DMS153 treated with DMSO at 0.1 percent for 48 hours (cell line): ENCODE measurements at regions not wholly inside any gene's neighbourhood (a gene's known extent, or its start where the extent isn't known, plus 50 kb on each side); places are given as distances from the start of the nearest gene placed in this dataset.
A peak's percentile ranks its signal among the peaks of the same experiment; 100 is the strongest.
"Not testable (repeated sequence)": the region's sequence is repeated elsewhere in the genome, so short reads cannot be mapped to it uniquely, and the experiment has no call there.

ENCODE experiments used
- DNase-seq: peaks from one replicate; lab custom pipeline; 2025; ENCODE audit not compliant: unreplicated experiment; lab: John Stamatoyannopoulos, UW

DNA sequence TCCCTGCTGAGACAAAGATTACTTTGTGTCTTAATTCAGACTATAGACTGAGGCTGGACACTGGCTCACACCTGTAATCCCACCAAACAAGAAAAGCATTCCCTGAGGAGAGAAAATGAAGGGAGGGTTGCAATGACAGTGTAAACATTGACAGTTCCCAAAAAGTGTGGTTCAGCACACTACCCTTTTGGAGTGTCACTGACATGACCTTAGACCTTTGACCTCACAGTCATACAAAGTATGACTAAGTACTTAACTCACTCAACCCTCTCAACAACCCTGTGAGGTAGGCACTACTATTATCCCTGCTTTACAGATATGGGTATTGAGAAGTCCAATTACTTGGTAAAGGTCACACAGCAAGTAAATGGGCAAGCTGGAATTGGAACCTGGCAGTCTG is 341.7 kb downstream of the LRRC3B start:
- no peak for DNase-seq

DNA sequence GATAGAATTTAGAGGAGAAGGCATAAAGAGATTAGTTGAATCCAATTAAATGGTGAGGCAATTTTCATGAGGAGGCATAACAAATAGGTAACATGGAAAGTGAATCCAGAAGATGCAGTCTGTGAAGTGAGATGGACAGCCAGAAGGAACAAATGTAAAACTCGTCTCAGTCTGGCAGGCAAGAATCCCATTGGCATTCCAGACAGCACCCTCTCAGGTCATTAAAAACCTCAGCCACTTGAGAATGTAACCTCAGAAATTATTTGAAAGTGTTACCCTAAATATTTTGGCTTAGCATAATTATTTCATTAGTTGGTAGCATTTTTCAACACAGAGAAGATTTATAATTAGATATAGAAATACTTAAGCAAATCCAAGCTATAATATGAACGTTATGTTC is 342.3 kb downstream of the LRRC3B start:
- no peak for DNase-seq

DNA sequence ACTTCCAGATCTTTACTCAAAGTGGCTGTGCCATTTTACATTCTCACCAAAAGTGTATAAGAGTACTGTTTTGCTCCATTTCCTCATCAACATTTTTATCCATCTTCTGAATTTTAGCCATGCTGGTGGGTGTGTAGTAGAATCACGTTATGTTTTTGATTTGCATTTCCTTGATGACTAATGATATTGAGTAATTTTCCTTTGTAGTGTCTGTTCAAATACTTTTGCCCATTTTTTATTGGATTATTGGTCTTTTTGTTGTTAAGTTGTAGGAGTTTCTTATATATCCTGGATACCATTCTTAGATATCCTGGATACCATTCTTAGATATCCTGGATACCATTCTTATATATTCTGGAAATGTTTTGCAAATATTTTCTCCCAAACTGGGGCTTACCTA is 344.9 kb downstream of the LRRC3B start:
- DNase-seq: no peak

DNA sequence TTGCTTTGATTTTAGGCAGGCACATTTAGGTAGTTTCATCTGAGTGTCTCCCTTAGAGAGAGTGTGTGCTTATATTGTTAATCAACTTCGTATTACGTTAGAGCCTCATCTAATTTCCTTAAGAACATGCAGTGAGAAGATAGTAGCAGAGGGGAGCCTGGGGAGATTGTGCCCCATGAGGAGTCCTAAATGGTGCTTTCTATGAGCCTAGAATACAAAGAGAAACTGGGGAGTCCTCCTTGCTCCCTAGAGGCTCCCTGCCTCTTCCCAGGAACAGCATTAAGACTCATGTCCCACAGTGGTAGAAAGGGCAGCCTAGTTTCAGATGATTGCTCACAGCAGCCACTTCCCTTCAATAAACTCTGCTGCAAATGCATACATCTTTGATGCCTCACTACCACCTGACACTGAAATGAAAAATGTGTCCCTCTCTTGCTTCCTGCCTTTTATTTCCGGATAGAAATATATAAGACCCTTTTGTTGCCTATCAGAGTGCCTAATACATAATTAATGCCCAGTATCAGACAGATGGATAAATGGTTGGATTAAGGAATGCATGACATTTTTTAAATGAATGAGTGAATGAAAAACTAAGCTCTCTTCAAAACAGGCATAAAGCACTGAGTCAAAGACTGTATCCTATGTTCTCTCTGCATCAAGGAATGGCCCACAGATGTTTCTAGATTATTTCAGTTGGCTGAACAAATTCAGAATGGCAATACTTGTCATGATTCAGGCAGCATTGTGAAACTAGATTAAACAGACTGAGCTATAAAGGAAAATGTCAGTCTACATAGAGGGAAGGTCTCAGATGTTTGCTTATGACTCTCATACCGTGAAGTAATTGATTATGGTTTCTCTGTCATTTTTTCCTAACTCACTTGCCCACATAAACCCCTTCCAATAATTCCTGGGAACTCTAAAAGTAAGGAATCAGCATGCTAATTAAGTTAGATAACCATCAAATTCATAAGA is 362.1 kb downstream of the LRRC3B start:
- no peak for DNase-seq

GRCh38 chr3:26989037-26989436 is 366.5 kb downstream of the LRRC3B start:
- peak; percentile 33 for DNase-seq

GRCh38 chr3:26997226-26997625 is 372.0 kb downstream of the NEK10 start:
- no peak for DNase-seq

- DNase-seq: no peak
These were observed 358.3 kb downstream of the NEK10 start for GRCh38 chr3:27010834-27011233.

DNA sequence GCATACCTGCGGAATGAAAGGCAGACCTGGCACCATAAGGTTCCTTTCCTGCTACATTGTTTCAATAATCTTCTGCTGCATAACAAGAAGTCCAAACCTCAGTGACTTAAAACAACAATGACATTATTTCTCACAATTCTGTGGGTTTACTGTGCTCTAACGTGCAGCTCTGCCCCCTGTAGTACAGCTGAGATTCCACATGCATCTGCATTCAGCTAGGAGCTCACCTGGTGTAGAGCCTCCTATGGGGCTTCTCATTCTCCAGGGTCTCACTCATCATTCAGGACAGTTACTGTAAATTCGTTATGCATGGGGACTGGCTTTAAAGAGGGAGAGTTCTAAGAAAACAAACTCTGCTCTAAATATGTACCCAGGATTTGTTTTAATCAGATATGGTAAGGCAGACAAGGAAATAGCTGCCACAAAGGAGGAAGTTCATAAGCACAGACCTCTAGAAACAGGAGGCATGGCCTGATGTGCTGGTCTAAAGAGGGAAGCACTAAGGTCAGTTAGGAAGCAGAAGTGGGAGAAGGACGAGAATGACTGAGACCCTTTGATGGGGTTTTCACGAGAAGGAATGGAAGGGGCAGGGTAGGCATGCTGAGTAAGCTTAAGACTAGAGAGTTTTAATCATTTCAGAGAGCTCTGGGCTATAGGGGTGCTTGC is 347.0 kb downstream of the NEK10 start:
- DNase-seq: no peak

GRCh38 chr3:27024493-27024892 is 344.7 kb downstream of the NEK10 start:
- no peak for DNase-seq

- DNase-seq: no peak
These were observed 343.5 kb downstream of the NEK10 start for GRCh38 chr3:27025718-27026117.

DNA sequence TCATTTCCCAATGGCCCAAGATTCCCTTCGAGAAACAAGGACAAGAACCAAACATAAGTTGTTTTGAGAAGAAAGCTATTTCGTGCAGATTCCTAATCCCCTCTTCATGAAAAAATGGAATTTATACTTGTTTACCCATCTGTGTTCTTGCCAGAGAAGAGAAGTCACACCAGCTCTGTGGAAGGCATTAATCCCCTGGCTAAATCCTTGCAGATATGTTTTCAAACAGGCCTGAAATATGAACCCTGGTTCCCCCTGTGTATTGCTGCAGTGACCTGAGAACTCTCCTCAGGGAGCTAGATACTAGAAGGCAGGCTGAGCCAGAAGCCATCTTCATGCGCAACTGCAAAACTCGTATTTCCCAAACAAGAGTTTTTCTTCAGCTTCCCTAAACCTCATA is 337.7 kb downstream of the NEK10 start:
- no peak for DNase-seq

DNA sequence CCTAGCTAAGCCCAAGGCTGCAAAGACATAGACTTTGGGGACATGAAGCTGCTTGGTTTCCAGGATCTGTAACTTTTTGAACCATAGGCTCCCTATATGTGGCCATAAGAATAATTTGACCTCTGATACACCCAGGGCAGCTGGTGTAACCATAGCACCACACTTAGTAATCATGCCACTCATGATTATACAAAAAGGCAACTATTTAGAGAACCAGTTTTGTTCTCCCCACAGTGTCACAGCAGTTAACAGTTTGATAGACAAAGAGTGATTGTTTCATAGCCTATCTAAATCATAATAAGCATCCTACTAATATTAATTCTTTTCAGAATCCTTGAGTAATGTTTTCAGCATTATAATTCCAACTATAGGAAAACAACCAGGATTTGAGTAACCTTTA is 334.9 kb downstream of the NEK10 start:
- DNase-seq: no peak

DNA sequence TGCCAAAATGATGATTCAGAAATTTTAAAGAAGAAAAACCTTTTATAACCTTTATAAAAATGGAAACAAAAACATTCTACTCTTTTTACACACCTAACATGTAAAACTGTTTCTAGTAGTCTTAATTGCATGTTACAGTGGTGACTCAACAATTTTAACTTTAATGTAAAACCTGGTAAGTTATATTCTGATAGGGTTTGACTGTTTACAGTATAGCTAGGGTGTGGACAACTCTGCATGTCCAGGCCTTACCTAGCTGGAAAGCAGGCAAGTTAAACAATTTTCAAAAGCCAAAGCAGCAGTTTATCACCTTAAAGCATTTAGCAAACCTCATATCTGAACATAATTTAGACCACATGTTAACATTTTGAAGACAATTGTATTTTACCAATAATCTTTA is 328.5 kb downstream of the NEK10 start:
- no peak for DNase-seq

DNA sequence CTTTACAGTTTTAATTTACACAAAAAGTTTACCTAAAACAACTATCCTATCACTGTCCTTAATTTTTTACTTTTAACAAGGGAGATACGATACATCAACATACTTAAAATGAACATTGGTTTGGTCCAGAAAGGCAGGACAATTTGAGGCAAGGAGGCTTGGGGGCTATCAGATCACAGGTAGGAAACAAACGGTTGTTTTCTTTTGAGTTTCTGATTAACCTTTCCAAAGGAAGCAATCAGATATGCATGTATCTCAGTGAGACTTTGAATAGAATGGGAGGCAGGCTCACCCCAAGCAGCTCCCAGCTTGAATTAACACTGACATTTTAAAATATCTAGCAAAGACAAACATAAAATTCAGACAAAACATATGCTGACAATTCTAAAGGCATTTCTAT is 326.6 kb downstream of the NEK10 start:
- DNase-seq: not testable (repeated sequence)

DNA sequence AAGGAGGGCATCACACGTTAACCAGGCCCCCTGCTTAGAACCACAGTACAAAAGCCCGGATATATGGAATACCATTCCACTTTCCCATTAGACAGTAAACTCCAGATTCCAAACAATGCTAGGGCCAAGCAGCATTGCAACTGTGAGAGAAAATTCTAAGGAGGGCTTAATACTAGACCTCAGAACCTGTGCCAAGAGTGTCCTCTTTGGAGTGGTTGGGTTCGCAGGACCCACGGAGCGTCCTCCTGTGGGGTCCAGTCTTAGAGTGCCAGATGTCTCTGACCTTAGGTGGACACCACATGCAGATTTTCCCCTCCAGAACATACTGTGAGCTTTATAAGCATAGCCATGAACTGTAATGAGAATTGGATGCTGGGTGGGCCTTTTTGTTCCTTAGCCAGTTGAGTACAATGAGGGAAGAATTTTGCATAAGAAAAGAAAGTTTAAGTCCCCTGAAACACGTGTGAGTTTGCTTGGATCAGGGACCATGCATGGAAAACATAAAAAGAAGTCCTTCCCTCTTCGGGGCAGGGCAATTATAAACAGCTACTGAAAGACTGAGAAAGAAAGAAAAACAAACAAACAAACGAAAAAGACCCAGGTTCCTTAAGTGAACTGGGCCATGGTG is 325.7 kb downstream of the NEK10 start:
- no peak for DNase-seq

DNA sequence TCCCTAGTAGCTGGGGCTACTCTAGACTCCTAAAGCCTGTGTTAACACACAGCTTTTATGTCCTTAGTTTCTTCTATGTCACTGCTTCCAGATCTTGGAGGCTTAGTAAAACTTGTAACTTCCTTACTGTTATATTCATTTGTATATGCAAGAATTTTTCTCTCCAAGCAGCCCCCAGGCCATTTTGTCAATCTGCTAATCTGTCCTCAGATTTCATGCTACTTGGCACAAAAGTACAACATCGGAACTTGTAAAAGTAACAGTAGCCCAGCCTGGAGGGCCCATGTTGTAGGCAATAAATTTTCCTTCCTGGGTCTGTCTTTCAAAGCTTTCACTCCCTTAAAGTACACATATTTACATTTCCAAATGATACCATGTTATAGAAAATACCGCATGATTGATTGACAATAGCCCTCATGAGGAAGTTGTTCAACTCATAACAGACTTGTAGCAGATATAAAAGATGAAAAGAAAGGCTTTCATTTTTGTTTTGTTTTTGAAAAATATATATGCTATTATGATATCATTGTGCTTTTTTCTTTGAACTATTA is 324.2 kb downstream of the NEK10 start:
- no peak for DNase-seq

GRCh38 chr3:27046351-27046750 is 322.8 kb downstream of the NEK10 start:
- no peak for DNase-seq

DNA sequence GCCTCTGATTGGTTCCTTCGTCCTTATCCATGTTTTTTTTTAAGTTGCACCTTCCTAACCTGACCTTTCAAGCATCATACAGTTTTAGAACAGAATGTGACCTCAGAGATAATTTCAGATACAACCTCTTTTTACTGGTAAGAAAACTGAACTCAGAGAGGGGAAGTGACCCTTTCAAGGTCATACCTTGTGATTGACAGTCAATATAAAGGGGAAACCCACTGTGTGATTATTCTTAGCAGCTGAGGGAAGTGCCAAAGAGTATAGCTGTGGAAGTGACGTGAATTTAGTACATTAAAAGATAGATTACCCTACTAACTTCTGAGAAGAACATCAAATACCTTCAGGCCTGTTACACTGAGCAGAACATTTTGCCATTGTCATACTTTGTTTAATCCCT is 319.4 kb downstream of the NEK10 start:
- DNase-seq: no peak

- DNase-seq: not testable (repeated sequence)
These were observed 317.7 kb downstream of the NEK10 start for GRCh38 chr3:27051527-27051926.

DNA sequence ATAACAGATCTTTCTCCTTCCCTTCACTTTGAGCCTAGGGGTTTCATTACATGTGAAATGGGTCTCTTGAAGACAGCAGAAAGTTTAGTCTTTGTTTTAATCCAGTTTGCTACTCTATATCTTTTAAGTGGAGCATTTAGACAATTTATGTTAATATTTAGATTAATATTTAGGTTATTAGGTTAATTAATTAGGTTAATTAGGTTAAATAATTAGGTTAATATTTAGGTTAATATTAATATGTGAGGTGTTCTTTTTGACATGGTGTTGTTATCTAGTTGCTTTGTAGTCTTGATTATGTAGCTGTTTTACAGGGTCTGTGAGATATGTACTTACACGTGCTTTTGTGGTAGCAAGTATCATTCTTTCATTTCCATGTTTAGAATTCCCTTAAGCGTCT is 312.9 kb downstream of the NEK10 start:
- DNase-seq: no peak

- no peak for DNase-seq
These were observed 309.7 kb downstream of the NEK10 start for GRCh38 chr3:27059489-27059888.
